ENCODE measurements at regions not wholly inside any gene's neighbourhood (a gene's known extent, or its start where the extent isn't known, plus 50 kb on each side); places are given as distances from the start of the nearest gene placed in this dataset.

- Histone ChIP-seq H3K4me1 (no peaks in the 10 kb centered on the region), H3K36me3 (no peaks in the 10 kb centered on the region), H3K9me3 (peaks cover 0 to 48% (median 0%) of the 10 kb centered on the region in 11 donors), H3K27ac (no peak overlapping the region), H3K4me3 (no peak overlapping the region), H3K27me3 (no peaks in the 10 kb centered on the region)
- WGBS, 2 donors: 55 to 67% methylated on average over 1 of the region's 1 CpG
- ATAC-seq: no peak
- intact Hi-C loops (cut with DNase I): no loop called here
- no peak for TF ChIP-seq CTCF (IDR thresholded peaks at IDR 0.05)
- DNase-seq: no peak
These were observed 1007.2 kb upstream of the RAG2 start for GRCh38 chr11:37605229-37605628.

- DNase-seq (no peak), ATAC-seq (no peak)
- Histone ChIP-seq H3K36me3 (no peaks in the 10 kb centered on the region), H3K9me3 (peaks cover 0 to 15% (median 0%) of the 10 kb centered on the region in 11 donors), H3K27me3 (no peaks in the 10 kb centered on the region), H3K4me3 (no peak overlapping the region), H3K27ac (no peak overlapping the region), H3K4me1 (no peaks in the 10 kb centered on the region)
- no peak for TF ChIP-seq CTCF (IDR thresholded peaks at IDR 0.05)
- intact Hi-C loops (cut with DNase I): no loop called here
- 51 to 68% methylated on average over 1 of the region's 1 CpG for WGBS, 2 donors
These were observed 1000.3 kb upstream of the RAG2 start for GRCh38 chr11:37598381-37598780.

GRCh38 chr11:37597776-37598175, 999.7 kb upstream of the RAG2 start:
- Histone ChIP-seq H3K9me3 (peaks cover 0 to 9% (median 0%) of the 10 kb centered on the region in 11 donors), H3K27ac (no peak overlapping the region), H3K27me3 (no peaks in the 10 kb centered on the region), H3K4me3 (no peak overlapping the region), H3K4me1 (no peaks in the 10 kb centered on the region), H3K36me3 (no peaks in the 10 kb centered on the region)
- intact Hi-C loops (cut with DNase I): no loop called here
- ATAC-seq: no peak
- no peak for TF ChIP-seq CTCF (IDR thresholded peaks at IDR 0.05)
- no peak for DNase-seq
- 36 to 60% methylated on average over 2 of the region's 2 CpGs for WGBS, 2 donors

- ATAC-seq (no peak), DNase-seq (no peak)
- Histone ChIP-seq H3K4me3 (no peak overlapping the region), H3K9me3 (peaks cover 0 to 5% (median 0%) of the 10 kb centered on the region in 11 donors), H3K27ac (no peak overlapping the region), H3K4me1 (no peaks in the 10 kb centered on the region), H3K27me3 (no peaks in the 10 kb centered on the region), H3K36me3 (no peaks in the 10 kb centered on the region)
- WGBS, 2 donors: 0 to 55% methylated on average over 1 of the region's 1 CpG
- intact Hi-C loops (cut with DNase I): no loop called here
- TF ChIP-seq CTCF (IDR thresholded peaks at IDR 0.05): no peak
These were observed 997.8 kb upstream of the RAG2 start for GRCh38 chr11:37595845-37596244.

All from heart right ventricle (tissue), 16 donors.